Activated CD8-positive, alpha-beta memory T cell treated with anti-CD3 and anti-CD28 coated beads, Interleukin-2, amount 50 U/mL, for 4 hours (primary cell): ENCODE measurements at regions not wholly inside any gene's neighbourhood (a gene's known extent, or its start where the extent isn't known, plus 50 kb on each side); places are given as distances from the start of the nearest gene placed in this dataset.
"Not testable (repeated sequence)": the region's sequence is repeated elsewhere in the genome, so short reads cannot be mapped to it uniquely, and the experiment has no call there.

Experiments used
- DNase-seq: peaks from one replicate; pipeline ENCODE4 v3.0.0-alpha.2; 2020

DNA sequence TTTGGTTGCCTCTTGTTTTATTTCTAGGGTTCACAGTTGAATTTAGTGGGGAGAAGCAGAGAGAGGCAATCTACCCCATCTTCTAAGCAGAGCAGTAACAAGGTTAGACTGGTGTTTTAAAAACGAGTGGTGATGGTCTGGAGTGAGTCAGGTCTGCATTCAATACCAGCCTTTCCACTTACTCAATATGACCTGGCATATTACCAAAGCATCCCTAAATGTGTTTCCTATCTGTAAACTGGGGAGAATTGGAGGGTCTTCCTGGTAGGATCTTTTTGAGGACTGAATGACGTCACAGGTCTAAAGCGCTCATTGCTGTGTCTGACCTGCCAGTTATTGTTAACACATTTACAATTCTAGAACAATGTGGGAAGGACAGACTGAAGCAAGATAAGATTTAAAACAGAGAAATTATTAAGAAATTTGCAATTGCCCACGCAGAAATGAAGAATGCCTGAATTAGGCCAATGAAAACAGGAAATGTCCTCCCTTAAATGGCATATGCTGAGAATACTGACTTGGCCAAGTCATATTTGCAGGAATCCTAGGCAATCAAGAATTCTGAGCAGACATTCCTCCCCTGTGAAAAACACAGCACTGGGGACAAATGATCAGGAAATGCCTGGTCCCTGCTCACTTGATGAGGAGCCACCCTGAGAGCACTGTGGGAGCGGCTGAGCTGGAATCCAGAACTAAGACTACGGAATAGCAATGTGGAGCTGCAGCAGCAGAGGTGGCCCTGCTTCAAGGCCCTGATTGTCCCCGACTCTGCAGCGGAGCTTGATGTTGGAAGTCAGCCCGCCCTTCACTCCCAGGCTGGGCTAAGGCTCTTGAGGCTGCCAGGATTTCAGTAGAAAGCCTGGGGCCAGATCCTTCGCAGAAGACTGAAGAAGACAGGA is 184.5 kb upstream of the CXCL12 start:
- DNase-seq = no peak

- DNase-seq = no peak
These were observed 186.8 kb upstream of the CXCL12 start for GRCh38 chr10:44571701-44572100.

DNA sequence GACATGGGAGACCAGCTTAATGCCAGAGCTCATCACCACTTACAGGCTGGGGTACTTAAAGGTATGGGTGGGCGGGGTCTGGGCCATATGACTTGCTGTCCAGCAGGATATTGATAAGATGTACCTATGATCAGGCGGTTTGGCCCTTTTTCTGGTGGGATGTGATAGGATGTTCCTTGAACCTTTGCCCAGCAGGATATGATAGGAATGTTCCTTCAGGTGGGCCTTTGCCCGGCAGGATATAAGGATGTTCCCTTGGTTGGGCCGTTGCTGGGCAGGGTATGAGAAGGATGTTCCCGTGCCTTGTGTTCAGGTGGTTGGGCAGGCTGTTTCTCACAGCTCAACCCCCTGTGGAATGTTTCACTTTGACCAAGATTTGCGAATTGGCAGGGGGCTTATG is 187.2 kb upstream of the CXCL12 start:
- DNase-seq = no peak

GRCh38 chr10:44573821-44574220 is 188.9 kb upstream of the CXCL12 start:
- DNase-seq = no peak

- no peak for DNase-seq
These were observed 189.9 kb upstream of the CXCL12 start for GRCh38 chr10:44574596-44575480.

DNA sequence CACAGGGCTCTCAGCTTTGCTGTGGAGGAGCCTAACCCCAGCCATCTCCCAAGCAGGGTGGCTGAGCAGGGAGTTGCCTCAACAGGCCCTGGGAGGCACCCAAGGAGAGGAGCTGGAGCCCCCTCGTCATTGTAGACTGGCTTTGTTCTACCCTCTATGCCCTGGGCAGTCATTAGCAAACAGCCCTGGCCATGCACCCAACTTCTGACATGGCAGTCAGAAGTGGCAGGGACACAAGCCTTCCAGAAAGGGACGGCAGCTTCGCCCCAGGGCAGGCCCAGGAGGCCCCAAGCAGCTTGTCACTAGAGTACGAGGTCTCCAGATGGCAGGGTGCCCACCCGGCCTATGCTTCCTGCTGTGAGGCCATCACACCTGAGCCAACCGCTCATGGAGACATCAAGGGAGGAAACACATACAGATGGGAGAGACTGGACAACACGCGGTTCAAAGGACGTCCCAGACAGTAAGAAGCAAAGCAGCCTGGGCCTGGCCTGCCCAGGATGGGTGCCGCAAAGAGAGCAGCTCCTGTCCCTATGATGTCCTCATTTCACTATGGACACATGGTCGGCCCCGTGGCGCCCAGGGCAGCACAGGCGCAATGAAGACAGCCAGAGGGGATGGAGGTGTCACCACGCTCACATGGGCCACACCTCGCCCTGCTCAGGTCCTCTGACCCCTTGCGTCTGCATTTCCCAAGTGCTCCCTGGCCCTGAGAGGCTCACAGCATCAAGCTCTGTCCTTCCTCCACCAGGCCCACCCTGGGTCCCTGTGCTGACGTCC is 190.9 kb upstream of the CXCL12 start:
- no peak for DNase-seq

GRCh38 chr10:44576702-44577191 is 191.8 kb upstream of the CXCL12 start:
- DNase-seq = no peak

DNA sequence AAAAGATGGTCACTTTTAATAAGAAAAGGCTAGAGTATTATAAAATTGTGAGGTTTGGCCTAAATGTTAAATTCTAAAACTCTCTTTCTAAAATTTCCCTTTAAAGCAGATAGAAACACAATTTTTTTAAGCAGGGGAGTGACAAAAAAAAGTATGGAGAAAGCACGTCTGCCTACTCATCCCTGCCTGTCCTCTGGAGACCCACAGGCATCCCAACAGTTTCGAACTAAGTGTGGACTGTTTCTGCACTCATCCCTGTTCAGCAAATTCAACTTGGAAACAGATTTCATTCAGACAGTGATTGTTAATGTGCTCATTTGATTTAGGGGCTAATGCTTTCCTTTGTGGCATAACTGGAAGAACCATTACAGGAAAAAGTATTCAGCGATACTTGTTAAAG is 192.6 kb upstream of the CXCL12 start:
- DNase-seq = no peak

DNA sequence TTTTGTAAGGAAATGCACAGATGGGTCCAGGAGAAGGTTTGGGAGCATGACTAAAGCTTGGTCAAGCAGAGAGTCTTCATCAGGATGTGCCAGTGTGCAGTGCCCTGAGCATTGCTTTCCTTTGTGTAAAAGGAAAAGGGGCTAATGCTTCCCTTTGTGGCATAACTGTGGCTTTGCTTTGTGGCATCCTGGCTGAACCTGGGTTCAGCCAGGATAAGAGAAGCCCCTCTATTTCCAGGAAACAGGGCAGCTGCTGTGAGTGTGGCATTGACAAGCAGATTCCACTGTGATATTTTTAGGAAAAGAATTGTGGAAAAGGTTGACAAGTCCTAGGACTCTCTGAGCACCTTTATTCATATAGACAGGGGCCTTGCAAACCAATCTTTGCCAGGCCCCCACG is 193.4 kb upstream of the CXCL12 start:
- DNase-seq = no peak

GRCh38 chr10:44578963-44579362 is 194.1 kb upstream of the CXCL12 start:
- DNase-seq = not testable (repeated sequence)

- DNase-seq = no peak
These were observed 197.1 kb upstream of the CXCL12 start for GRCh38 chr10:44581996-44582395.

GRCh38 chr10:44587488-44588318 is 202.8 kb upstream of the CXCL12 start:
- no peak for DNase-seq

DNA sequence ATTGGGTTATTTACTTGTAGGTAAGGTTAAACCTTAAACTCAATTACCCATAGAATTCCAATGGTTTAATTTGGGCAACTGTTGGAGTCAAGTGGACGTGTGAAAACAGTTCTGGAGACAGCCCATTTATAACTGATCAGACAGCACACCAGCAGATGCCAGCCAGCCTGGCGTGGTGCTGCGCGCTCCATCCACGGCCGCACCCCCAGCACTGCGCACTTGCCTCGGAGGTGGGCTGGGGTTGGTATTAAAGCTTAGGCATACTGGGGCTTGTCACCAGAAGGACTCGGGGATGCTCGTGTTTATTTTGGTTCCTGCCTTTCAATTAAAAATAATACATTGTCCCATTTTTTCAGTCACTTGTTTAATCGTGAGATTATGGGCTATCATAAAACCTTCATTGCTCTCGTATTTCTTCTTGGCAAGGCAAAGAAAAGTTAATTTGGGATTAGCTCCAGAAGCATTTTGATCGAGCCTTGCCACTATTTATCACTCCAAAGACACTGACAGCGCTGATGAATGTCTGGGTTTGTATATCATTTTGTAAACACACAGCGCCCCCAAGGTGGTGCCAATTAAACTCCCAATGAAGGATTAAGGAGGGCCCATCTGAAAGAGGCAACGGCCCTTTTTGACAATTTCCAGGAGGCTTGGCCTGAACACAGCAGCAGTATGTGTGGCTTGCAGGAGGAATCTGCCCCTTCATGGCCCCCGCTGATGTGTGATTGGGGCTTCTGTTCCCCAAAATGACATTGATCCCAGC is 204.5 kb upstream of the CXCL12 start:
- DNase-seq = no peak

GRCh38 chr10:44589944-44590449 is 205.1 kb upstream of the CXCL12 start:
- DNase-seq = no peak

- no peak for DNase-seq
These were observed 207.0 kb upstream of the CXCL12 start for GRCh38 chr10:44591911-44592310.

- no peak for DNase-seq
These were observed 209.1 kb upstream of the CXCL12 start for GRCh38 chr10:44593952-44594351.

DNA sequence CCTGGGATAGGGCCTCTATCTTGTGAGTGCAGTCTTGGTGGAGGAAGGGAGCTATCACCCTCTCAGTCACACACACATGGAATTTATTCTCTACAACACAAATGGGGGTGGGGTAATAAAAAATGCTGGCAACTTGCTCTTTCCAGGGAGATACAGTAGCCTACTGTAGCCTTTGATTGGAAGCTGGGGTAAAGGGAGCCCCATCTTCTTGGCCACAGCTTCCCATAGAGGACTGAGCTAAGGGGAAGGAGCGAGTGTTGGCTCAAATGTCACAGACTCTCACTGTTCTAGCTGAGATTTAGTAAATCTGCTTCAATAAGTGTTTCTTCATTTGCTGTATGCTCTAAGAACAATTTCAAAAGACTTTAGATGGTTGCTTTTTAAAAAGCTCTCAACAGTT is 222.2 kb upstream of the CXCL12 start:
- DNase-seq = no peak

DNA sequence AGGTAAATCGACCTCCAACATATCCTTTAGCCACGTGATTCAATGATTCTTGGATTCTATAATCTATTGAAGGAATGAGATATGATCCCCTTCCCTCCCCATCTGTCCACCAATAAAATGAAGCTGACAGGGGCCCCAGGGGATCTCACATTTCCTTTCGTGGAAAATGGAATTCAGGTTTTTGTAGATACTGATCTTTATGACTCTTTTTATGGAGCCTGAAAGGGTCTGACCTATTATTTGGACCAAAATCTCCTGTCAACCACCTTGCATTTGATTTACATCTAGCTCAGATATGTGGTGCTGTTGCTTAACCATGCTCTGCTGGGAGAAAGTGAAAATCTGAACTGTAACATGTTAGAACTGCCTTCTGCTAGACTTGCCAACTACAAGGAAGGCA is 234.0 kb upstream of the CXCL12 start:
- no peak for DNase-seq

- no peak for DNase-seq
These were observed 234.6 kb upstream of the CXCL12 start for GRCh38 chr10:44619521-44619920.

DNA sequence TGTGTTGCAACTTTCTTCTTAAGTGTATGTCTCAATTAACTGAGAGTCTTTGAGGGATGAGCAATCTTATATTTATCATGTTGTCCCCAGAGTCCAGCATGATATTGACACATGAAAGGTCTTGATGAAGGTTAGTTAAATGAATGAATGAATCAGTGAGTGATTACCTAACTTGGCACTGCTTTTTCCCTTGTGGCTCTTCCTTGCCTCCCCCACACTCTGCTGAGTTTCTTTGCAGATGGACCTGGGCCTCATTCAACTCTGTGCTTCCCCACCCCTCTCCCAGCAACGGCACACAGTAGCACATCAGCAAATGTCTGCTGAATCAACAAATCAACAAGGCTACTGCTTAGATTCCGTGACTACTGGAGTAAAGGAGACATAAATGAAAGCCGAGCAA is 235.1 kb upstream of the CXCL12 start:
- no peak for DNase-seq
